Activated CD4-positive, alpha-beta T cell treated with anti-CD3 and anti-CD28 coated beads for 24 hours (primary cell): ENCODE measurements at regions not wholly inside any gene's neighbourhood (a gene's known extent, or its start where the extent isn't known, plus 50 kb on each side); places are given as distances from the start of the nearest gene placed in this dataset.
"Not testable (repeated sequence)": the region's sequence is repeated elsewhere in the genome, so short reads cannot be mapped to it uniquely, and the experiment has no call there.

ENCODE experiments used
- DNase-seq, 2 donors: peaks; one replicate each; pipeline ENCODE4 v3.0.0-alpha.2; 2020; ENCODE audit warnings: low read depth in 2 of 2

DNA sequence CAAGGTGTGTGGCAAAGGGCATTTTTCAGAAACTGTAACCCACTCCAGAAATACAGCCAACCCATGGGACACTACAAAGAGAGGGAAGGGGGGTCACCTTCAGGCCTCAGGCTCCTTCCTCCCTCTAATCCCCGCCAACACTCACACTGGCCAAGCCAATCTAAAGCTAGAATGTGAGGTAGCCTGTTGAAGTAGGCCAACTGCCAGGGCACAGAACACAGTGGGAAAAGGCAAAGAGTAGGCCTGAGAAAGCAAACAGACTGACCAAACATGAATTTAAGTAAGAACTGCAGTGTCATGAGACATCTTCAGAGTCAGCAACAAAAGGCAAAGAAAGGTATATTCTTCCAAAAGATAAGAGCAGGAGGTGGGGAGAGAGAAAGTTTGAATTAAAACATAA is 289.0 kb downstream of the HNRNPD start:
- DNase-seq: no peak

DNA sequence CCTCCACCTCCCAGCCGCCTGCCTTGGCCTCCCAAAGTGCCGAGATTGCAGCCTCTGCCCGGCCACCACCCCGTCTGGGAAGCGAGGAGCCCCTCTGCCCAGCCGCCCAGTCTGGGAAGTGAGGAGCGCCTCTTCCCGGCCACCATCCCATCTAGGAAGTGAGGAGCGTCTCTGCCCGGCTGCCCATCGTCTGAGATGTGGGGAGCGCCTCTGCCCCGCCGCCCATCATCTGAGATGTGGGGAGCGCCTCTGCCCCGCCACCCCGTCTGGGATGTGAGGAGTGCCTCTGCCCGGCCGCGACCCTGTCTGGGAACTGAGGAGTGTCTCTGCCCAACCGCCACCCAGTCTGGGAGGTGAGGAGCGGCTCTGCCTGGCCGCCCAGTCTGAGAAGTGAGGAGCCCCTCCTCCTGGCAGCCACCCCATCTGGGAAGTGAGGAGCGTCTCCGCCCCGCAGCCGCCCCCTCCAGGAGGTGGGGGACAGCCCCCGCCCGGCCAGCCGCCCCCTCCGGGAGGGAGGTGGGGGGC is 296.3 kb downstream of the HNRNPD start:
- DNase-seq: not testable (repeated sequence)

DNA sequence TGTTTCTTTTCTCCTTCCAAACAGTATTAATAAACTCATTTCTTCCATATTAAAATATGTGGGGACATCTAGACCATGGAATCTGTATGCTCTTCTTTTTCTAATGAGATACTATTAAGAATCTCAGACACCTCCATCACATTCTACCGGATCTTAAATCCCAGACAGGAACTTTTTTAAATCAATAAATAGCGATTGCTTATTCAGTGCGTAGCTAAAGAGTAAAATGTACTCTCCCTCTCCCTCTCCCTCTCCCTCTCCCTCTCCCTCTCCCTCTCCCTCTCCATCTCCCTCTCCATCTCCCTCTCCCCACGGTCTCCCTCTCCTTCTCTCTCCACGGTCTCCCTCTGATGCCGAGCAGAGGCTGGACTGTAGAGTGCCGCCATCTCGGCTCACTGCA is 297.0 kb downstream of the HNRNPD start:
- no peak for DNase-seq

DNA sequence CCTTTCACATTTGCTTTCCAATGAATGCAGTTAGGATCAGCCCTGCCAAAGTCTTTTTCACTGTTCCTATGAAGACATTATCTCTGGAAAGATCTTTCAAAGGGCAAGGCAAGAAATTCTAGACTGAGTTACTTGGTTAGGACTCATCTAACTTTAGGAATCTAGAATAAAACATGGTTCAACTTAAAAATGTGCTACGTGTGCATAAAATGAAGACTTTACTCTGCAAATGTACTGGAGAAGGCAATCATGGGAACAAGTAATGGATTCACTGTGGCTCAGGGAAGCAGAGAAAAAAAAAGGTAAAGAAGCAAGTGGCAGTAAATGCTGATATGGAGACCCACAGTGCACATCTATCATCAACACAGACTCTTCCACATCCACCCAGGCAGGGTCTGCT is 297.4 kb downstream of the HNRNPD start:
- no peak for DNase-seq

DNA sequence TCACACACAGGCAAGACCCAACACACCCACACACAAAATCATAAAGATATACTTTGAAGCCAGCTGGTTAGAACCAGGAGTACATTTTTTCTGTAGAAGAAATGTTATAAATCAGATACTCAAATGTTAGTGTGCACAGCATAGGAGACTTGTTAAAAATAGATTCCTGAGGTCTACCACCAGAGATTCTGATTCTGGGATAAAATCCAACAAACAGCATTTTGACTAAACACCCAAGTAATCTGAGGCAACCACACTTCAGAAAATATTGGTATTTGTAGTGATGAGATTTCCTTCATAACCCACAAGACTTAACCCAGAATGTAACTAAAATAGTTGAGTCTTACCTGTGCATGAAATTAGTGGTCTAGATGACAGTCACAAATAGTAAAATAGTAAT is 301.8 kb downstream of the HNRNPD start:
- DNase-seq: no peak

DNA sequence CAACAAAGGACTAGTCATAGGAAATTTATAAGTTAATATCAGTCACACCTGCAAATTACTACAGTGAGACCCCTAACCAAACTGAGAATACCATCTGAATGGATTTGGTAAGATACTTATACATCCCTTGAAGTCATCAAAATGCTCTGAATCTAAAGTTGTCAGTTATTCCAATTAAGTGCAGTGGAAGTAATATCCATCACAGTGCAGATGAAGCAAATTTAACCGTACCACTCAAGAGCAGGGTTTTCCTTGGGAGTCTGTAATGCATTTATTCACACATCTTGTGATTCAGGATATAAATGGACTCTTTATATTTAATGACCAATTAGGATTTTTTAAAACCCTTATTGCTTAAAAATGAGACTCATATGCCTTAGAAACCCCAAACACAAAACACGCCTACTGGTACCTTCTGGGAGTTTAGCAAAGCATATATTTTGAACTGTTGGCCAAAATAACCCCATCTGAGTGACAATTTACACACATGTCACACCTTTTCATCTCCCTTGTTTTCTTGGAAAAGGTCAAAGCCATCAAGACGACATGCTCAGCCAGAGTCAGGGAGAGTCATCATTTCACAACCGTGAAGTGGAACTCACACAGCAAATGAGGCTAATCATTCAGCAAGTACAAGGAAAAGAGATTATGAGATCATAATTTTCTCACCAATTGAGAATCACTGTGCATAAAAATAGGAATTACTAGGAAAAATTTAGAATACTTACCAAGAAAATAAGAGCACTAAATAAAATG is 303.7 kb downstream of the HNRNPD start:
- no peak for DNase-seq

DNA sequence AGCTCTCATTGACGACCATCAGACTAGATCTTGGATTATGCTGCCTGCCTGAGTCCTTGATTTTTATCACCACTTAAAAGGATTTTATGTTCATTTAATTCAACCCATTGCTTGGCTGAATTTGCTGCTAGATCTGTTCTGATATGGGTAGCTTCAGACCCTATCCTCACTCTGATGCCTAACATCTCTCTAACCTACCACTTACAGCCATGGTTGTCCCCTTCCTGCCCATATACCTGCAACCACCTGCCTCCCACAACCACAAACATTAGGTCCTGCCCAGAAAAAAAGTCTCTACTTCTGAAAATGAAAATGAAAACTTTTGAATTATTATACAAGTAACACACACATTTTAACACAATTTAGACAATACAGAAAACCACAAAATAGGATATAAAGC is 310.8 kb downstream of the HNRNPD start:
- no peak for DNase-seq

DNA sequence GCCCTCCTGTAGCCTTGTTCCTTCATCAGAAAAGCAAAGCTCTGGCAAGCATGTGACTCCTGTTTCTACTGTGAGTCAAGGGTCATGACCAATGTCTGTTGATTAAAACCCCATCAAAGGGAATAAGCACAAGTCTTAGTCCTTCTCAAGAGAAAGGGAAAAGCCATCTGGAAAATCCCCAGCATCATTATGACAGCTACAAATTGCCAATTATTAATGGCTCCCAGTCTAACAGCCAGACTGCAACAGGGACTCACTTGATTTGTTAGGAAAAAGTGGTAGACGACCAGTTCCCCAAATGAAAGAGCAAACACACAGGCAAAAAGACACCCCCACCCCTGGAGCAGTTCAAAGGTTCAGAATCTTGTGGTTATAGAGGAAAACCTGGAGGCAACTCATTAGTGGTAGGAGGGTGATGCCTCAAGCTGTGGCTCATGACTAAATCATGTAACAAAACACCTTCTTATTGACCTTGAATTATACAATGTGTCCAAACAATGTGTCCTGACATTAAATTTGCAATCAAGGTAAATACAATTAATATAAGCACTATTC is 315.7 kb downstream of the HNRNPD start:
- DNase-seq: no peak

DNA sequence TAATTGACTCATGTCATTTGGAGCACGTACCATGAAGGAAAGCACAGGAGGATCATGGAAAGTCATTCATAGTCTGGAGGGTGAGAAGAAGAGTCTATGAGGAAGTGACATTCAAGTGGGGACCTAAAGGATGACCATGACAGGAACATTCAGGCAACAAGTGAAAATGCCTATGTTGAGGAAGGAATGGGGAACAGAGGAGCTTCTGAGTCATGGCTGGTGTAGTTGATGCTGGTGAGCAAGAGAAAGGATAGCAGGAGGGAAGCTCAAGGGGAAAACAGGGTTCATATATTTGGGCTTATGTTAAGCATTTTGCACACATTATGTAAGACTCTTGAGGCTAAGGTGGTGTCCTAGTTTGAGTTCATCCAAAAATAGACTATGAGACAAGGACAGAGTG is 318.6 kb downstream of the HNRNPD start:
- no peak for DNase-seq

DNA sequence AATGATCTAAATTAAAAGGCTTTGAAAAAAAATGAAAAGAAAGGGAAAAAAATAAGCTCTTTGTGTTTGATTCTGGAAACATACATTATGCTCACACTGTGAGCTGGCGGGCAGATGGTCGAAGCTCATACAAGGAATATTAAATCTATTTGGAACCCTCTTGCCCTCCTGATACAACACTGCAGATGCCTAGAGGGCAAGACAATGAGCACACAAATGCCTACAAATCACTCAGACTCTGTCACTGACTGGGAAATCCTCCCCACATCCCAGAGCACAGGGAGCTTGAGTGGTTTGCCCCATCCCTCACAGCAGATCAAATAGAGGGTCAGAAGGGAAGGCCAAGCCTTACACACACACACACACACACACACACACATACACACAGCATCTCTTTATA is 320.4 kb downstream of the HNRNPD start:
- no peak for DNase-seq

DNA sequence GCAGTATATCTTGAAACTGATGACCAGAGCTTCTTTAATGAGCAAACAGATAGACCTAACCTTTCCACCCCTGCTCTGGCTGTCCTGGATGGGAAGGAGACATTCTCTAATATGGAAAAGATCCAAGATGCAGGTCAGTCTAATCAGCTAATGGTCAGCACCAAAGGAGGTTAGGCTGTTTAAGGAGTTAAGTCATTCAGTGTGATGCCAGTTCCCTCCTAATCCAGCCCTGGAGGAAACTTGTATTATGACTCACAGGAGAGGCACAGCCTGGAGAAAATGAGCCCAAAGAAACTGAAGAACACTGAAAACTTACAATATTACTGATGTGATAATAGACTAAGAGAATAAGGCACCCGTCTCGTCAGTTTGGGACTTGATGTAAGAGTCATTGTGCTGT is 323.0 kb downstream of the HNRNPD start:
- no peak for DNase-seq

DNA sequence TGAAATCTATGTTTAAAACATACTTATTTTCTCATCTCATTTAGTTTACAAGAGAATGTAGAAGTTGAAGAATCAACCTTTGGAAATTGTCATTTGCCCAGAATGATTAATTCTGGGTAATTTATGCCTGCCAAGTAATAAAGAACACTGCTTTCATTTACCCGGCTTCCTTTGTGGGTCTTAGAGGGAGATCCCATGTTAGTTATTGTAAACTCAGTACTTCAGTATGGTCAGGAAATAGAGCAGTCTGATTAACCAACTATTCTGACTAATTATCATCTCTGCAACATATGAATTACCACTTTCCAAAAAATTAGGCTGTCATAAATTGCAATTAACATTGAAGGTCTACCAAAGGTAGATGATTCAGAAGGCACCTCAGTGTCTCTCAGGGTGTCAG is 324.5 kb downstream of the HNRNPD start:
- no peak for DNase-seq

DNA sequence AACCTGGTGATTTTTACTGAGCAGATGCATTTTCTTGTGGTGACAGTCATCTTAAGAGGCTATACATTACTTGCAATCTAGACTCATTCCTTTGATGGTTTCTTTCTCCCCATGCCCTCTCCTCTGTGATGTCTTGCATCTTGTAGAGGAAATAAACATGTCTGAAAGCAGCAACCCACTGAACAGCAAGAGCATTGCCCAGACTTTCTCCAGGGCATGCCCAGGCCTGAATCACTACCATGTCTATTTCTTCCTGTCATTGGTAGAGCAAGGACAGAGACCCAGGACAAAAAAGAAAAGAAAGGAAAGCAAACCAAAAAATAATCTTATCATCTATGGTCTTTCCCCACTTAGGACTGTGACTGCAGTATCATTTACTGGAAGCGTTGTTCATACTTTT is 326.1 kb downstream of the HNRNPD start:
- DNase-seq: no peak

DNA sequence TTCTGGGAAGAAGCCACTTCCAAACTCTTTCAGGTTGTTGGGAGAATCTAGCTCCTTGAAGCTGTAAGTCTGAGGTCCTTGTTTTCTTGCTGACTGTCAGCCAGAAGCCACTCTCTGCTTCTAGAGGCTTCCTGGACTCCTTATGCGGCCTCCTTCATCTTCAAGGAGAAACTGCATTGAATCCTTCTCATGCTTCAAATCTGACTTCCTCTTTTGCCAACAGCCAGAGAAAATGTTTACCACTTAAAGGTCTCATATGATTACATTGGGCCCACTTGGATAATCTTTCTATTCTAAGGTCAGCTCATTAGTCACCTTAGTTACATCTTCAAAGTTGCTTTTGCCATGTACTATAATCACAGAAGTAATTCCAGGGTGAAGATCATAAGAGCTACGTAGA is 327.0 kb downstream of the HNRNPD start:
- DNase-seq: no peak

DNA sequence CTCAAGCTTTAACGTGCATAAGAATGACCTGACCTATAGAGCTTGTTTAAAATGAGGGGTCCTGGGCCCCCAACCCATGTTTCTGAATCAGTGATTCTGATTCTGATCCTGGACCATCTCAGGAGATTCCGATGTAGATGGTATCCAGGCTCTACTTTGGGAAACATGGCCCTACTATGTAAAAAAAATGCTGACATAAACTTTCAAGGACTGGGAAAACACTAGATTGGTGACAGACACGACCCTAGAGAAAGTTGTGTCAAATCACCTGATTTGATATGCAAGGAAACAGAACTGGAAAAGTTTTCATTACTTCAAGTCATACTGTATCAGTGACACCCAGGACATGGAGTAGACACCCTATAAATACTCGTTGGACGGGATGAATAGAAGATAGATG is 328.5 kb downstream of the HNRNPD start:
- no peak for DNase-seq

DNA sequence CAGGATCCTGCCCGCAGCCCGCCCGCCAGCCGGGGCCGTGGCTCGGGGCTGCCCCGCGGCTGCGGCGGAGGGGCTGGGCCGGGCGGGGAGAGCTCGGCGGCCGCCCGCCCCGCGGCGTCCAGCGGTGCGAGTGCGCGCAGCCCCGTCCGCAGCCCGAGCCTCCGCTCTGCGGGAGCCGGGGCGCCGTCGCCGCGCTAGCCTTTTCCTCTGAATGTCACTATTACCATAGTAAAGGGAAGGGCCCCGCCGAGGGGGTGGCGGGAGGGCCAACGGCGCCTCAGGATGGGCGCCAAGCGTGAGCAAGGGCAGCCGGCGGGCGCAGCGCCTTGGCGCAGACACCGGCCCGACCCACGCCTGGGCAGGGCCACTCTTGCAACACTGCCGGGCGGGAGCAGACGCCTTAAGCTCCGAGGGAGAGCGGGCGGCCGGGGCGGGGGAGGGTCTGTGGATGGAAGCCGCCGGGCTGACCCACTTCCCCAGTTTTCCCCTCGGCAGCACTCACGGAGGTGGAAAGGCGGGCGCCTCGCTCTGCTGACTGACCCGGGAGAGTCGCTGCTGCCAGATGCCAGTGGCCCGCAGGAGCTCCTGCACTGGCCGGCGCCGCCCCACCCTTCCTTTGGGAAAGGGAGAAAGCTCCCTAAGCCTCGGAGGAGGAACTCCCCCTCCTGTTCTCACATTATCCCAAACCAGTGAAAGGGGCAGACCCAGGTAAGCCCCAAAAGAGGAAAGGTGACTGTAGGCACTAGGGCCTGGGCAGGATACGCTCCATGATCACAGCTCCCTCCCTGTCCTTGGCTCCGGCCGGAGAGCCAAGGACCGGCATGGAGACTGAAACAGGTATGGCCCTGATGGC is 329.4 kb downstream of the HNRNPD start:
- peak in 1 of 2 donors; percentile 1 for DNase-seq

DNA sequence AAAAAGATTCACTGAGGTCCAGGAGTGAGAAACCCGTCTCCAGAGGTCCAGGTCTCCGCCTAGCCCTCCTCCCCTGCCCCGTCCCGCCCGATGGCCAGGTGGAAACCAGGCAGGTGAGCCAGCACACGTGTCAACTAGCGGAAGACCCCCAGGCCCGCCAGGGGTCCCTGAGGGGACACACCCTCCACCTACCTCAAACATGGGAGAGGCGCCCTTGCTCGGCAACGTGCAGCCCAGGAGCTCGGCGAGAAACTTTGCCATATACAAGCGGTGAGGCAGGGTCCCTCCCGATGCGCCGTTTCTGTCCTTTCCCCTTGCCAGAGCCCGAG is 330.0 kb downstream of the HNRNPD start:
- DNase-seq: no peak

DNA sequence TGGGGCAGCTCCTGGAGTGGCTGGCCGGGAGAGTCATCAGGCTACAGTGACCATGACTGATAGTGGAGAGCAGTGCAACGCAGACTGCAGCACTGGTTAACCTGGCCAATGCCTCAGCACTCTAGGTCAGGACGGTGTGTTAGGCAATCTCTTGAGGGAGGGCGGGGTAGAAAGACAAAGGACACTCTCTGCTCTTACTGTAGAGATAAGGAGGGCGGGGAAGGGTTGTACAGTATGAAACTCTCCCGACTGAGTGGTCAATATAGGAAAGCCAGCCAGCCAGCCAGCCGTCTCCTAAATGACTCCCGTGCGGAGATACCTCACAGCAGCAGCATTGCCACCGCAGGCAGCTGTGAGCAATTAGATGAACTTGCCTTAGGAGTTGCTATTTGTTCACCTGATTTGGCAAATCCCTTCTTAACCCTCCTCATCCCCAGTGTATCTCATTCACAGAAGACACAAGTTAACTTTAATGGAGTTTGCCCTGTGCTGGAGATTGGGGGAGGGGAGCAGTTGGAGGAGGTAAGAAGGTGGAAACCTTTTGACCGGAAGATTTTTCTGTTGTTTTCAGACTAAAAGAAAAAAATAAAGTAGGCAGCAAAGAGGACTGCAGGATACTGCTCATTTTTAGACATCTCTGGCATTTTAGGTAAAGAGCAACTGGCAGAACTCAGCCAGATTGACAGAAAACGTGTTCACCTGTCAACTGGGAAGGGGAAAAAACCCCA is 330.5 kb downstream of the HNRNPD start:
- no peak for DNase-seq

DNA sequence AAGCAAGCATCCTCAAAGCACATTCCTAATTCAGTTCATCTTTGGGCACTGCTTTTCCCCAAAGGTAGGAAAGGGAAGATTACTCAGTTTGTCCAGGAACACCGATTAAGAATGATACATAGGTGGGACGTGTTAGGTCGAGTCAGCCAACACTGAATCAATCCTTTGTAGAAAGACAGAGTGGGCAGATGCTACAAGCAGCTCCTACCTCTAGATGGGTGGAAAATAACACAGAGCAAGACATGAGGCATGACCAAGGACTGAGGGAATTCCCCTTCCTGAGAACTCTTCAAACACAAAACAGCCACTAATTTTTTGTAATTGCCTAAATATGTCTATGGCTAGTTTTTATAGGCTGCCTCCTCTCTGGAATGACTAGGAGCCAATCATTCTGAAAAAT is 331.7 kb downstream of the HNRNPD start:
- no peak for DNase-seq

DNA sequence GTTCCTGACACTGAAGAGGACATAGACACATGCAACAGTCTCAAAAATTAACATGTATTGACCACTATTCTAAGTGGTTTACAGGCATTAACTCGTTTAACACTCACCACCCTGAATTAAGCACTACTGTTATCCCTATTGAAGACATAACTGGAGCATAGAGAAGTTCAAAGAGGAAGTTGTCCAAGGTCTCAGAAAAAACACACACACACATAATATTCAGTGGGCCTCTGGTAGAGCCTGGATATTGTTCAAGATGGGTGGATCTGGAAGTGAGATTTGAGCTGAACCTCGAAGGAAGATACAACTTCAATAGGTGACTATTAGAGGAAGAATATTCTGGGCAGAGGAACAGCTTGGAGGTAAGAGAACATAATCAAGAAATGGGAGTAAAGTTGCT is 334.9 kb downstream of the HNRNPD start:
- no peak for DNase-seq

DNA sequence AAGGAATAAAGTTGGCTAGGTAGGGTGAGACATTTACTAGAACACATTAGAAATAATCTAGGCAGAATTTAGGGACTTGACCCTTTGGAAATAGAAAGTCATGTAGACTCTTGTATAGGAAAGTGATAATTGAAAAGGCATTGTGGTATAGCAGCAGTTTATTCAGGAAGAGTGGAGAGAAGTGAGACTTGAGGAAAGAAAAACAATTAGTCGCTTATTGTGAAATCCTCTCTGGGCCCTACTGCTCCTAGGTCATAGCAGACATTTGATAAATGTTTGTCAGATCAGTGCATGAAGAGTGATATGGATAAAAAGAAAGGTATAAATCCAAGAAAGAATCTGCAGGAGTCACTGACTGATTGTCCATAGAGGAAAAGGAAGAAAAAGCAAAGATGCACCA is 337.6 kb downstream of the HNRNPD start:
- DNase-seq: no peak

DNA sequence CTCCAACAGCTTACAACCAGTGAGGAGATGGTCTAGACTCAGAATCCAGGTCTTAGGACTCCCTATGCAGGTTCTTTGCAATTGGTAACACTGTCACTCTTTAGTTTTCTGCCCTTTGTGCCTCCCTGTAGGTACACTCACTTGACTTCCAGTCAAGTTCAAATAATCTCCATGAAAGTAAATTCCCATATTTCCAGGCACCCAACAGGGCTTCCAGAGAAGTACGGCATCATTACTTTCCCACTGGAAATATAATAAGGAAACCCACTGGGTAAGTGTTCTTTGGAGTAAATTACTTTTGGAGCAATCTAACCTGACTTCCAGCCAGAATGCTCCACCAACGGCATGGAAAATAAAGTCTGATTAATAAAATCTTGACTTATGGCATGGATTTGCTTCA is 338.9 kb downstream of the HNRNPD start:
- DNase-seq: no peak
